Neuronal stem cell (in vitro differentiated cells): ENCODE measurements at regions not wholly inside any gene's neighbourhood (a gene's known extent, or its start where the extent isn't known, plus 50 kb on each side); places are given as distances from the start of the nearest gene placed in this dataset.

Source experiments
- DNase-seq: peaks from one replicate; pipeline ENCODE4 v3.0.0-alpha.2; 2013; ENCODE audit warnings: low spot score
- H2AFZ ChIP-seq: one replicate; pipeline ENCODE4 v1.6.1; 2013; ENCODE audit warnings: mild to moderate bottlenecking, low read length, inconsistent platforms
- H2AK5ac ChIP-seq: 2 replicates; pipeline ENCODE4 v1.6.1; 2013; ENCODE audit warnings: low read depth, mild to moderate bottlenecking, inconsistent platforms, low read length, moderate library complexity, mixed read lengths
- H2BK120ac ChIP-seq: 2 replicates; pipeline ENCODE4 v1.6.1; 2013; ENCODE audit warnings: low read depth, mild to moderate bottlenecking, inconsistent platforms, low read length, moderate library complexity, mixed read lengths
- H2BK12ac ChIP-seq: one replicate; pipeline ENCODE4 v1.6.1; 2013; ENCODE audit warnings: low read length, inconsistent platforms
- H2BK15ac ChIP-seq: 2 replicates; pipeline ENCODE4 v1.6.1; 2013; ENCODE audit warnings: mild to moderate bottlenecking, low read length, inconsistent platforms, mixed read lengths
- H2BK5ac ChIP-seq: one replicate; pipeline ENCODE4 v1.6.1; 2013; ENCODE audit warnings: inconsistent platforms, mild to moderate bottlenecking, low read length, moderate library complexity
- H3K14ac ChIP-seq: one replicate; pipeline ENCODE4 v1.6.1; 2013; ENCODE audit warnings: low read length, inconsistent platforms
- H3K18ac ChIP-seq: 2 replicates; pipeline ENCODE4 v1.6.1; 2013; ENCODE audit warnings: low read length, inconsistent platforms
- H3K23ac ChIP-seq: 2 replicates; pipeline ENCODE4 v1.6.1; 2013; ENCODE audit warnings: low read depth, mild to moderate bottlenecking, mixed read lengths, low read length, inconsistent platforms; ENCODE audit not compliant: poor library complexity
- H3K27ac ChIP-seq: replicated peaks from 3 replicates; pipeline ENCODE4 v1.5.1; 2013; ENCODE audit warnings: low read length, inconsistent platforms
- H3K27me3 ChIP-seq, 3 experiments: 2 replicates each; pipeline ENCODE4 v1.6.1; 2013; ENCODE audit warnings: low read length in 3 of 3, mild to moderate bottlenecking in 2 of 3, inconsistent platforms in 1 of 3, low read depth in 1 of 3, mixed read lengths in 1 of 3, moderate library complexity in 1 of 3; ENCODE audit not compliant: control insufficient read depth in 3 of 3, insufficient read depth in 3 of 3
- H3K36me3 ChIP-seq, 2 donors: replicated peaks in 1 of 2; 2 replicates each; pipeline ENCODE4 v1.6.1; 2013; ENCODE audit warnings: low read length in 2 of 2; ENCODE audit not compliant: control insufficient read depth in 2 of 2, insufficient read depth in 2 of 2
- H3K4ac ChIP-seq: 2 replicates; pipeline ENCODE4 v1.6.1; 2013; ENCODE audit warnings: inconsistent platforms, mild to moderate bottlenecking, low read length, moderate library complexity
- H3K4me1 ChIP-seq, 2 donors: 1 replicate in 1 of 2; 2 replicates in 1 of 2; pipeline ENCODE4 v1.6.1; 2013; ENCODE audit warnings: low read length in 2 of 2, low read depth in 1 of 2; ENCODE audit not compliant: control insufficient read depth in 2 of 2, insufficient read depth in 1 of 2
- H3K4me2 ChIP-seq: one replicate; pipeline ENCODE4 v1.6.1; 2013; ENCODE audit warnings: mild to moderate bottlenecking, low read length, inconsistent platforms; ENCODE audit not compliant: insufficient read depth, poor library complexity, severe bottlenecking
- H3K4me3 ChIP-seq, 2 donors: 2 replicates each; pipeline ENCODE4 v1.5.1; 2013; ENCODE audit warnings: low read length in 2 of 2, mild to moderate bottlenecking in 2 of 2, inconsistent platforms in 1 of 2, moderate library complexity in 1 of 2
- H3K79me1 ChIP-seq: one replicate; pipeline ENCODE4 v1.6.1; 2013; ENCODE audit warnings: low read depth, mild to moderate bottlenecking, inconsistent platforms, low read length, moderate library complexity
- H3K9ac ChIP-seq: one replicate; pipeline ENCODE4 v1.6.1; 2013; ENCODE audit warnings: mild to moderate bottlenecking, low read depth, low read length, inconsistent platforms; ENCODE audit not compliant: poor library complexity
- H3K9me3 ChIP-seq, 2 donors: replicated peaks in 1 of 2; 2 replicates each; pipeline versions ENCODE3 to v1.6.1; 2013; ENCODE audit warnings: low read length in 2 of 2, mild to moderate bottlenecking in 2 of 2, inconsistent platforms in 1 of 2, low read depth in 1 of 2, mixed read lengths in 1 of 2, moderate library complexity in 1 of 2; ENCODE audit not compliant: control insufficient read depth in 2 of 2, insufficient read depth in 1 of 2
- H4K8ac ChIP-seq: one replicate; pipeline ENCODE4 v1.6.1; 2013; ENCODE audit warnings: low read depth, mild to moderate bottlenecking, inconsistent platforms, low read length, moderate library complexity
- H4K91ac ChIP-seq: one replicate; pipeline ENCODE4 v1.6.1; 2013; ENCODE audit warnings: low read length, low read depth, mild to moderate bottlenecking, inconsistent platforms; ENCODE audit not compliant: poor library complexity
- WGBS, 2 donors: extraction: QIAGEN DNeasy Blood & Tissue Kit; methylation state at CpG; one replicate each; pipeline ENCODE4 v1.1.7; 2013; ENCODE audit warnings: missing lambda C conversion rate in 2 of 2, mixed read lengths in 1 of 2; ENCODE audit not compliant: insufficient read length in 2 of 2, insufficient replicate concordance in 1 of 2; ENCODE audit errors: extremely low coverage in 2 of 2; 5-methylcytosine and 5-hydroxymethylcytosine counted together

DNA sequence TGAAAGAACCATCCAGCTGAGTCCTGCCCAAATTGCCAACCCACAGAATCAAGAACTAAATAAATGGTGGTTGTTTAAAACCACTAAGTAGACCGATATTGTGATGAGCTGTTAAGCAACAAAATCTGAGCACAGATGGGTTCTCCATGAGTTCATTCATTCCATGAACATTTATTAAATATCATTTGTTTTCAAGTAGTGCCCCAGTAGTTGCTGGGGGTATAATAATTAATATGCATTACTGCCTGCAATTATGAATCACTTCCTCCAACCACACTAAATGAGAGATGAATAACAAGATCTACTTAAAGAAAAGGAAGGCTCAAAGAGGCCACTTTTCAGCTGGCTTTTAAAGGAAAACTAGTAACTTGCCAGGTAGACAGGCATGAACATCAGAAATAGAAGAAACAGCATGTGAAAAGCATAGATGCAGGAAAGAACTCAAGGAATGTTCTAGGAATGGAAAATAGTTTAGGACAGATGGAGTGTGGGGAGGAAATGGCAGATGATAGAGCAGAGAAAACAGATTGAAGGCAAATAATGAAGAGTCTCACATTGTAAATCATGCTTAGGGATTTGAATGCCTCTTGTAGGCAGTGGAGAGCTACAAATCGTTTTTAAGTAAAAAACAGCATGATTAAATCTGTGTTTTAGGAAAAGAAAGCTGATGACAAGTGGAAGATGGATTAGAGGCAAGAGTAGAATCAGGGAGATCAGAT lies 641.7 kb upstream of the DIPK2B start:
- Histone ChIP-seq H2BK120ac (no peak overlapping the region), H3K23ac (no peak overlapping the region), H3K9ac (no peak overlapping the region), H3K4me3 (no peak overlapping the region), H3K9me3 (peaks cover 0 to 9% of the 10 kb centered on the region in 2 donors), H3K36me3 (peaks cover 3 to 66% of the 10 kb centered on the region in 2 donors), H2AFZ (no peak overlapping the region), H3K4me2 (no peak overlapping the region), H3K4ac (no peak overlapping the region), H3K4me1 (no peaks in the 10 kb centered on the region), H4K8ac (no peak overlapping the region), H4K91ac (no peak overlapping the region), H2AK5ac (no peak overlapping the region), H3K27ac (no peak overlapping the region), H3K79me1 (peaks cover 2% of the 10 kb centered on the region), H2BK15ac (no peak overlapping the region), H3K18ac (no peak overlapping the region), H3K27me3 (no peaks in the 10 kb centered on the region), H2BK5ac (no peak overlapping the region), H3K14ac (no peak overlapping the region), H2BK12ac (no peak overlapping the region)
- DNase-seq = no peak
- WGBS, 2 donors = no CpG with 5 or more reads among the region's 2 CpGs

- Histone ChIP-seq H3K9ac (no peak overlapping the region), H3K36me3 (peaks cover 0 to 50% of the 10 kb centered on the region in 2 donors), H2BK5ac (no peak overlapping the region), H4K91ac (no peak overlapping the region), H3K4me3 (no peak overlapping the region), H2AK5ac (no peak overlapping the region), H3K18ac (no peak overlapping the region), H3K27me3 (no peaks in the 10 kb centered on the region), H3K4me1 (no peaks in the 10 kb centered on the region), H2BK12ac (no peak overlapping the region), H3K27ac (no peak overlapping the region), H3K23ac (no peak overlapping the region), H2AFZ (no peak overlapping the region), H3K79me1 (no peaks in the 10 kb centered on the region), H3K9me3 (peaks cover 0 to 9% of the 10 kb centered on the region in 2 donors), H3K14ac (no peak overlapping the region), H2BK15ac (no peak overlapping the region), H2BK120ac (no peak overlapping the region), H3K4me2 (no peak overlapping the region), H4K8ac (no peak overlapping the region), H3K4ac (no peak overlapping the region)
- WGBS, 2 donors = no CpG with 5 or more reads among the region's 3 CpGs
- DNase-seq = no peak
Measured at GRCh38 chrX:45840411-45840950, 639.8 kb upstream of the DIPK2B start.

- no CpG with 5 or more reads among the region's 2 CpGs for WGBS, 2 donors
- no peak overlapping the region for H2AFZ ChIP-seq
Measured at GRCh38 chrX:45830343-45830742, 629.7 kb upstream of the DIPK2B start.

DNA sequence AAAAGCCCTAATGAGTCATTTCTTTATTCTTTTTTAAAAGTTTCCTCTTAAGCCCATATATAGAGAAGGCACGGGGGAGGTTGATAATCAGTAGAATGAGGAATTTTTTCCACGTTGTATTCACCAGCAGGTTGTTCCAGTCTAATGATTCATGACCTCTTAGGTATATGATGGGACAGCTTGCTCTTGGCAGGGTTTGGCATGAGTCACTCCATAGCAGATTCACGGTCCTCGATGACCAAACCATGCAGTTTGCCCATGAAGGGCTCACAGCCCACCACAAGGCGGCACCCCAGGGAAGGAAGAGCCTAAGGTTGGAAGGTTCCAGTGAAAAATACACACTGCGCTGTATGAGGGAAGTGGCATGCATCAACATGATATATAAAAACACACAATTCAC lies 623.8 kb upstream of the DIPK2B start:
- H2BK5ac ChIP-seq = no peak overlapping the region
- no peak overlapping the region for H2AFZ ChIP-seq
- H2AK5ac ChIP-seq = no peak overlapping the region

More at GRCh38 chrX:45830343-45830742, 629.7 kb upstream of the DIPK2B start:
- Histone ChIP-seq H3K18ac (no peak overlapping the region), H3K36me3 (peaks cover 0 to 46% of the 10 kb centered on the region in 2 donors), H2BK15ac (no peak overlapping the region), H3K27ac (no peak overlapping the region), H3K79me1 (no peaks in the 10 kb centered on the region), H2AK5ac (no peak overlapping the region), H3K4ac (no peak overlapping the region), H3K4me3 (no peak overlapping the region), H3K23ac (no peak overlapping the region), H3K4me1 (no peaks in the 10 kb centered on the region), H2BK120ac (no peak overlapping the region), H3K14ac (no peak overlapping the region), H4K8ac (no peak overlapping the region), H3K9me3 (no peaks in the 10 kb centered on the region), H2BK5ac (no peak overlapping the region), H3K4me2 (no peak overlapping the region), H2BK12ac (no peak overlapping the region), H3K27me3 (no peaks in the 10 kb centered on the region), H3K9ac (no peak overlapping the region), H4K91ac (no peak overlapping the region)
- DNase-seq = no peak

More for the DNA sequence above, 623.8 kb upstream of the DIPK2B start:
- no peak overlapping the region for H2BK12ac ChIP-seq
- no peak overlapping the region for H3K14ac ChIP-seq
- no peaks in the 10 kb centered on the region for H3K4me1 ChIP-seq
- H2BK120ac ChIP-seq = no peak overlapping the region
- H3K79me1 ChIP-seq = no peaks in the 10 kb centered on the region
- H3K36me3 ChIP-seq = peaks cover 2 to 33% of the 10 kb centered on the region in 2 donors
- no peak overlapping the region for H3K18ac ChIP-seq
- no CpG with 5 or more reads among the region's 6 CpGs for WGBS, 2 donors
- H2BK15ac ChIP-seq = no peak overlapping the region
- no peak overlapping the region for H3K4ac ChIP-seq
- no peaks in the 10 kb centered on the region for H3K27me3 ChIP-seq
- DNase-seq = no peak
- no peak overlapping the region for H4K8ac ChIP-seq
- no peak overlapping the region for H3K9ac ChIP-seq
- no peak overlapping the region for H3K4me2 ChIP-seq
- H3K23ac ChIP-seq = no peak overlapping the region
- no peak overlapping the region for H3K27ac ChIP-seq
- no peak overlapping the region for H4K91ac ChIP-seq
- no peaks in the 10 kb centered on the region for H3K9me3 ChIP-seq
- no peak overlapping the region for H3K4me3 ChIP-seq
